HG02973 (cell line): ENCODE measurements at regions not wholly inside any gene's neighbourhood (a gene's known extent, or its start where the extent isn't known, plus 50 kb on each side); places are given as distances from the start of the nearest gene placed in this dataset.

Source experiments
- ATAC-seq: cut with Tn5 transposase; IDR thresholded peaks from one replicate; pipeline ENCODE4 v1.9.1; 2021; ENCODE audit warnings: moderate library complexity; ENCODE audit not compliant: unreplicated experiment

DNA sequence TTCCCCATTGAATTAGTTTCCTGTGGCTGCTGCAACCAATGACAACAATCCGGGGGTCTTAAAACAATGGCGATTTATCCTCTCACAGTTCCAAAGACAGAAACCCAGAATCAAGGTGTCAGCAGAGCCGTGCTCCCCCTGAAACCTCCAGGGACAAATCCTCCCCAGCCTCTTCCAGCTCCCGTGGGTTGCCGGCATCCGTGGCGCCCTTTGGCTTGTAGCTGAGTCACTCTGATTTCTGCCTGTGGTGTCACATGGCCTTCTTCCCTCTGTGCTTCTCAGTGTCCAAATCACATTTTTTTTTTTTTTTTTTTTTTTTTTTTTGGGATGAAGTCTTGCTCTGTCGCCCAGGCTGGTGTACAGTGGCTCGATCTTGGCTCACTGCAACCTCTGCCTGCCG, 64.5 kb upstream of the STX18 start:
- no peak for ATAC-seq

- ATAC-seq = no peak
These were observed 64.0 kb upstream of the STX18 start for GRCh38 chr4:4605849-4606248.

DNA sequence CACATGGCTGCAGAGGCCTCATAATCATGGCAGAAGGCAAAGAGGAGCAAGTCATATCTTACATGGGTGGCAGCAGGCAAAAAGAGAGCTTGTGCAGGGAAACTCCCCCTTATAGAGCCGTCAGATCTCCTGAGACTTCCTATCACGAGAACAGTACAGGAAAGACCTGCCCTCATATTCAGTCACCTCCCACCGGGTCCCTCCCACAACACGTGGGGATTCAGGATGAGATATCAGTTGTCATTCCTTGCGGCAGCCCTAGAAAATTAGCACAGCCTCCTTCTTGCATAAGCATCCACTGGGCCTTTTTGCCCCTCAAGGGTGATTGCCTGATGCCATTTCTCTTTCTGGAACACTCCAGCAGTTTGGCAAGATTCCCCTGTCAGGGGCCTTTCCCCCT, 61.7 kb upstream of the STX18 start:
- ATAC-seq = no peak

DNA sequence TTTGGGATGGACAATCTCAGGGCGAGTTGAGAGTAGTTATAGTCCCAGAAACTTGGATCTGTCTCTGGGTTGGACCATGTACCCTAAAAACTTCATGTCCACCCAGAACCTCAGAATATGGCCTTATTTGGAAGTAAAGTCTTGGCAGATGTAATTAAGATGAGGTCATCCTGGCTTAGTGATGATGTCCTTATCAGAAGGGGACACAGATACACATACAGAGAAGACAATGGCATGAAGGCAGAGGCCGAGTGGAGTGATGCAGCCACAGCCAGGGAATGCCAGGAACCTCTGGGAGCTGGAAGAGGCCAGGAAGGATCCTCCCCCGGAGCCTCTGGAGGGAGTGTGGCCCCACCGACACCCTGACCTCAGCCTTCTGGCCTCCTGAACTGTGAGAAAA, 61.2 kb upstream of the STX18 start:
- no peak for ATAC-seq

GRCh38 chr4:4602468-4602867, 60.6 kb upstream of the STX18 start:
- no peak for ATAC-seq

GRCh38 chr4:4601803-4602369, 60.0 kb upstream of the STX18 start:
- no peak for ATAC-seq

GRCh38 chr4:4599481-4600275, 57.8 kb upstream of the STX18 start:
- ATAC-seq = no peak

DNA sequence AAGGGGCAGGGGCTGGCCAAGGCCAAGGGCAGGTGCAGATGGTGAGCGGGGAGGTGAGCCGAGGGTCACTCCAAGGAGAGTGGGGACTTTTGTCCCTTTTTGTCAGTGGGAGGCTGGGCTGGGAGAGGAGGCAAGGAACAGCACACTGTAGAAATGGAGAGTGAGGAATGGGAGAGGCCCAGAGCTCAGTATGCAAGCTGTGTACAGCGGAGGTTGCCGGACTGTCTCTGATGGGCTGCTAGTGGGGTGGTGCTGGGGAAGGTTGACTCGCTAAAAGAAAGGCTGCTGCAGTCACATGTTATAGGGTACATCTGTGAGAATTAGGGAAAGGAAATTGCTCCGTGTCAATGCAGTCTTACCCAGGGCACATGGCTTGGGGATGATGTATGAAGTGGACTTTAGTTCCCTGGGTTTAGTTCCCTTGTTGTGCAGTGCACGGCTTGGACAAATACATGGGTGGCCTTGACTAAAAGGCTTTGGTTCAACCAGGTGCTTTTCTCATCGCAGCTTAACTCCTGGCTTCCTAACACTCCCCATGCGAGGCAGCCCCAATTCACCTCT, 57.1 kb upstream of the STX18 start:
- ATAC-seq = no peak

DNA sequence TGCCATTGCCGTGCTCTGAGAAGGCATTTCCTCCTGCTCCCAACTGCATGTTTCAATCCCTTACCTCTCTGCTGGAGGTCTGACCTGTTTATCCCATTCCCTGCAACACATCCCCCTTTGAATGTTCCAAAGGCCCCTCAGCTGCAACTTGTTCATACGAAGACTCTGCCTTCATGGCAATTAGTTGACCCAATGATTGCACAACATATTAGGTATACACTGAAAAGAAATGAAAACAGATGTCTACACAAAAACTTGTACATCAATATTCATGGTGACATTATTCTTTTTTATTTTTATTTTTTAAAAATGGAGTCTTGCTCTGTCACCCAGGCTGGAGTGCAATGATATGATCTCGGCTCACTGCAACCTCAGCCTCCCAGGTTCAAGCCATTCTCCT, 54.9 kb upstream of the STX18 start:
- ATAC-seq = no peak

- ATAC-seq = no peak
These were observed 53.4 kb upstream of the STX18 start for GRCh38 chr4:4595252-4595651.

DNA sequence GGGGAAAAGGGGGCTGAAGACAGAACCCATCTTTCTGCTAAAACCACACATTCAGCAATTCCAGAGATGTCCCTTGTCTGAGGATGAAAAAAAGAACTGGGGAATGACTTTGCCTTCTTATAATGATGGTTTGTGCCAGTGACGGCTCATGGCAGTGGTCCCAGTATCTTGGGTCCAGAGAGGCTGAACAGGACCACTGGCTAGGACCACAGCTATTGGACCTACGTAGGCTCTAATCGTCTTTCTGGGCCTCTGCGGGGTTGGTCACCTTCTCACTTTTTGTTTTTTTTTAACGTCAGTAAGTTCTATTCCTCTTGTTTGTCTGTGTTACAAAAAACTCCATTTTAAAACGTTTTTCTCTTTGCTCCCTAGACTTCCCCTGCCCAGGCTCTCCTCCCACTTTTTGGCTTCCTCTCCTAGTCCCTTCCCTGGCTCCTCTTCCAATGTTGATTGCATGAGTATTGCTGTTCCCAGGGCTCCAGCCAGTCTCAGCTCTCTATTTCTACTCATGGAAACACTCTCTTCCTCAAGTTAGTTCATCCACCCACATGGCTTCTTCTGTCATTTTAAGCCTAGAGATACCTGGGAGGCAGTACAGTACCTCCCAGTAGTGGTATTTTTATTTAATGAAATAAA, 52.6 kb upstream of the STX18 start:
- no peak for ATAC-seq

DNA sequence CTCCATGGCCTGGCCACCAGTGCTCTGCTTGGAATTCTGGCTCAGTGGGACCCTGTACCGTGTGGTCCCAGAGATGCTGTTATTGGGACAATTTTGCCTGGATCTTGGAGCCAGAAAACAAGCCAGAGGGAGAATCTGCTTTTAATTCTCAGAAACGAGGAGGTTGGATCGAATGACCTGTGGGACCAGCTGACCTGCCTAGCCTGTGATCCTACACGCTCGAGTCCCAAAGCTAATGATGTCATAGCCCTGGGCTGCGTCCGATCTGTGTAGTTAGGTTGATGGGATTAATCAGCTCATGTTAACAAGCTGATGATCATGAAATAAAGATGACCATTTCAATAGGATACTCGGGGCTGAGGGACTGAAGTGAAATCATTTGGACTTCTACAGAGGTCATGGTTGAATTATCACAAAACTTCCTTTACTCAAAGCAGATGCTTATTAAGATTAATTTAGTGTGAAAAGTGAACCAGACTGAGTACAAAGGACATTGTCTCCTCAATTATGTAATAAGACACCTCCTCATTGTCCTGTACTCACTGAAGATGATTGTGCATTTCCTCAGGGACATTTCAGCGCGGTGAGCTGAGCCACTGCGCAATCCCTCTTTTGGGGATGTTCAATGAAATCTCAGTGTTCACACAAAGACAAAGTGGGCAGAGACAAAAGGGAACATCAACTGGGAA, 51.9 kb upstream of the STX18 start:
- ATAC-seq = no peak

GRCh38 chr4:4592414-4592813, 50.6 kb upstream of the STX18 start:
- no peak for ATAC-seq
